ENCODE measurements at regions not wholly inside any gene's neighbourhood (a gene's known extent, or its start where the extent isn't known, plus 50 kb on each side); places are given as distances from the start of the nearest gene placed in this dataset.
"Not testable (repeated sequence)": the region's sequence is repeated elsewhere in the genome, so short reads cannot be mapped to it uniquely, and the experiment has no call there.

DNA sequence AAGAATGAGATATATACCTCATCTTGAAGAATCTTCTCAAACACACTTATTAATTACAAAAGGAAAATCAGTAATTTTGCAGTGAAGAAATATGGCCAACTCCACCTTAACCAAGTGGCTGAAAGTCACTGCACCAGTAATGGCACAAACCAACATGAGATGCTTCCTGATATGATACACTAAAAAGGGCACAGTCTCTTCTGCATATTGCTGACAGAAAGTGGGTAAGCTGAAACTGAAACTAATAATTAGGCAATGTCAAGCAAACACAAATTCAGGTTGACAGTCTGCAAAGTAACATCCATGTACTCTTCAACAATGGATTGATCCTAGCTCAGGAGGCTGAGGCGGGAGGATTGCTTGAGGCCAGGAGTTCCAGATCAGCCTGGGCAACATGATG is 56.1 kb downstream of the ZNF22 start:
- DNase-seq: not testable (repeated sequence)

GRCh38 chr10:45058580-45058979 is 57.9 kb downstream of the ZNF22 start:
- DNase-seq: no peak

GRCh38 chr10:45058992-45059561 is 58.4 kb downstream of the ZNF22 start:
- DNase-seq: no peak

GRCh38 chr10:45059632-45060031 is 58.9 kb downstream of the ZNF22 start:
- no peak for DNase-seq

- DNase-seq: no peak
Measured at GRCh38 chr10:45061982-45062381, 61.3 kb downstream of the ZNF22 start.

- DNase-seq: no peak
Measured at GRCh38 chr10:45063591-45064231, 63.0 kb downstream of the ZNF22 start.

- DNase-seq: no peak
Measured at GRCh38 chr10:45064998-45065397, 64.3 kb downstream of the ZNF22 start.

- DNase-seq: no peak
Measured at GRCh38 chr10:45071043-45071813, 70.5 kb downstream of the ZNF22 start.

DNA sequence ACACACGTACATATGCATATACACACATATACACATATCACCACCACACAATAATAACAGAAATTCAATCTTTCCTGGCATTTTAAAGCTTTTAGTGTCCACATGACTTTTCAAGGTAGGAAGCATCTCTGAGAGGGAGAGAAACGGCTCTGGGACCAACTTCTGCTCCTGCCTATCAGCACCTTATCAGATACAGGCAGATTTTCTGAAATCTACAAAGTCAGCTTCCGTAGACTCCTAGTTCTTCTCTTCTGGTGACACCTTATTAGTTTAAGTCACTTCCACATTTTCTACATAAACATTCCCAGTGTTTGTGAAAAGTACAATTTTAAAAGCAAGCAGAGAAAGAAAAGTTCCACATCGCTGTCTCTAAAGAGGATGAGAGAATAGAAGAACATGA is 74.5 kb downstream of the ZNF22 start:
- DNase-seq: no peak

DNA sequence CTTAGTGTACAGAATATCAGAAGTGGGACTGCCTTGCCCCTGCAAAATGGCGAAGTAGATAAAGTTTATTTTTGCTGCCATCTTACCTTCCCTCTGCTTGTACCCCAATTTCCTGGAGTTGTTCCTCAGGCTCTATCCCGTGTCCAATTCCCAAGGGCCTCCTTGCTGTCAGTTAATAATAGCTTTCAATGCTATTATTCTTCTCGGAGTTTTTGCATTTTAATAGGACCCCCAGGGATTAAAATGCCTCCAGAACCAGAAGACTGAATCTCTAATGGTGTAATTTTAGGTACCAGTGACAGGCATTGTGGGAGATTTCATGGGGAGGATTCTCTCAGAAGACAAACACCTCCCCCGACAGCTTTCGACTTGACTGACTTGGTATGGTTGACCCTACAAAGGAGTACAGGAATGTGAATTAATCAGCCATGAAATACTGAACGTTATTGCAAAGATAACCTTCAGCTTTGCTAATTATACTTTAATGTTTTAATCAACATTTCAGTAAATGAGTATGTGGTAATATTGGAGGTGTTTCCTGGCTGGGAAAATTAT is 75.2 kb downstream of the ZNF22 start:
- DNase-seq: no peak

- DNase-seq: no peak
Measured at GRCh38 chr10:45076891-45077290, 76.2 kb downstream of the ZNF22 start.

DNA sequence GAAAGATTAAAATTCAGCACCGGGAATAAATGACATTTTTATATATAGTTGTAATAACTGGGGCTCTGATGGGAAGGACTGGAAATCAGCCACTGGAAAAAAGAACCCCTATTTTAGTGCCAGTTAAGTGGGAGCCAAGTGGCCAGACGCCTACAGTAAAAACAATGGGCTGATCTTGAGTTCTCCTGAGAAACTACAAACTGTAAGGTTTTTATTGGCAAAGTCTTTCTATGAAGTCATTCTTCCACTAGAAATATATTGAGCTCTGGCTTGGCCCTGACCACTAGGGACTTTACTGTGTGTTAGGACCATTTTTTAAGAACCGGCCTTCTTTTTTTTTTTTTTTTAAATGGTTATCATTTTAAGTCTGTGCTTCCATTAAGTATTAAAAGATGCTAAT is 79.6 kb downstream of the ZNF22 start:
- peak; percentile 24 for DNase-seq

DNA sequence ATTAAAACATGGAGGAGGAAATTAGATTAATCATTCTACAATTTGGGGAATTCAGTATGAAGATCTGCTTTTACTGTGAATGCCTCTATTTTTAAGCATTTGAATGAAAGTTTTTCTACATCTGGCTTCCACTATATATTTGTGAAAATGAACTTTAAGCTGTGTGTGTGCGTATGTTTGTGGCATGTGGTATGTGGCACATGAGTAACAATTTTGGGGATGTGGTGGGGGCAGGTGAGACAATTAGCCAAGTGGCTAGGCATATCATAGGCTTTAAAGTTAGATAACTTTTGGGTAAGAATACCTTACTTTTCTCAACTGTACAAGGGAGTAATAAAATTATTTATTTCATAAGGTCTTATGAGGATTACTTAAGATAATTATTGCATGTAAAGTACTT is 81.5 kb downstream of the ZNF22 start:
- no peak for DNase-seq

DNA sequence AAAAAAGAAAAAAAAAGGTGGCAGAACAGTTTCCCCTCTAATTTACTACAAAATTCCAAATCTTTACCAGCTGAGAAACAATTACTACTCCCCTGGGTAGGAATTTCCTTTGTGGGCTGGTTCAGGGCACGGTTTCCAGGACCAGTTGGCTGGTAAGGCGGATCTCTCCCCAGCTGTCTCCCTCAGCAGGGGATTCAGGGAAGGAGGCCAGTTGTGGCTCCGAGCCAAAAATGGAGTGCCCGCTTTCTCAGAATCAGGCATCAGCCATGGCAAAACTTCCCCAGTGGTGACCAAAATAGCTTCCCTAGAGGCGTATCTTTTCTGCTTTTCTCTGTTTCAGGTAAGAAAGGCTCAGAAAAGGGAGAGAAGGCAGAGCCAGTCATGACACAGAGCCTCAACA is 91.2 kb downstream of the ZNF22 start:
- DNase-seq: peak; percentile 66

- no peak for DNase-seq
Measured at GRCh38 chr10:45093945-45094344, 93.2 kb downstream of the ZNF22 start.

DNA sequence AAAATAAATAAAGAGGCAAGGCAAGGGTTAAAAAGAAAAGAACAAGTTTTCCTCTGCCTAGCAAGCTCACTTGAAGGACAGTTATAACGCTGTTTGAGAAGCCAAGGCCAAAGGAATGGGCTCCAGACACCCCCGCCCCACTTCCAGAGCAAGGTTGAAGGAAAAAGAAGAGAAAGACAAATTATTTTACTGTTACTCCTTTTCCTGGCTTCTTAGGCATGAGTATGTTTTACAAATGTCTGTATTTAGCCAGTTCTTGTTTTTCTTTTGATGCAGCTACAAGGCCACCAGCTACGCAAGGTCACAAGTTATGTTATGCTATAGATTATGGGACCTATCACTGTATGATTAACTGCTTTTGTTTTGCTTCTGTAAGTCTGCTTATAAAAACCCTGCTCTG is 94.6 kb downstream of the ZNF22 start:
- DNase-seq: no peak

DNA sequence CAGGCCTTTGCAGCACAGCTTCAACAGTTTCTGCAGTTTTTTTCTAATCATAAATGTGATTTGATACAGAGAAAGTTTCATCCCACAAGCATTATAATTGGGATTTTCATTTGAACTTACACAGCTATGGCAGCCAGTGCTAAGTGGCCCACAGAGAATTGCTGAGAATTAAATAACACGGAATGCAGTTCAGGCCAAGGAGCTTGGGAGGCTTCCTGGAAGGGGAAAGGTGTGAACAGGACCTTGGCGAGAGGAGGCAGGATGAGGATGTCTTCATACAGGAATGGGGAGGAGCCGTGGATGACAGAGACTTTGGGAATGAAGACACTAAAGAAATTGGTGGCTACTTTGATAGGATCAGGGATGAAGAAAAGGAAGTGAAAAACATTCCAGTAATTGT is 95.3 kb downstream of the ZNF22 start:
- DNase-seq: peak; percentile 62

DNA sequence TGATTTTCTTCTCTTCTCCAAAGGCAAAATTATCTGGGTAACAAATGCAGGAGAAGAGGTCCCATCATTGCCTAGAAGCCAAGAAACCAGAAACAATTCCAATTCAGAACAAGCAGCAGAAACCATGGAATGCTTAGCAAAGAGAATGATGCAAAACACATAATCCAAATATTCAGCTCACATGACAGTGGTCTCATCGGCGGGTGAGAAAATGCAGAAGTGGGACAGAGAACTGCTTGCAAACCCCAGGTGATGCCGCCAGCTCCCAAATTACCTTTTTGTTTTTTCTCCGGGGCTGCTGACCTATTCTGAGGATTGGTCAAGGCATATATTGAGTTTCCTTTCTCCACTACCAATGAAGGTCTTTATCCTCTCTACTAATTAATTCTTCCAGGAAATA is 99.7 kb downstream of the ZNF22 start:
- no peak for DNase-seq

DNA sequence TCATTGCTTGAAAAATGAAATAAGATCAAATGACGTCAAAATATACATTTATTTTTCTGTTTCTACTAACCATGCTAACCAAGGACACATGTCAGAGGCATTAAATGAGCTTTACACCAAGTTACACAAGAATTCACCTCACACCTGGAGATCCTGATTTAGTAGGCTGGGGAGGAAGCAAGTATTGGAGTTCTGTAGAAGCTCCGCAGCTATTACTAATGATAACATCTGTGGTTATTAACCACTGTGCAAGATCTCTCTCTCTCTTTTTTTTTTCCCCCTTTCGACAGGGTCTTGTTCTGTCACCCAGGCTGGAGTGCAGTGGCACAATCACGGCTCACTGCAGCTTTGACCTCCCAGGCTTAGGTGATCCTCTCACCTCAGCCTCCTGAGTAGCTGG is 104.0 kb downstream of the ZNF22 start:
- DNase-seq: no peak

DNA sequence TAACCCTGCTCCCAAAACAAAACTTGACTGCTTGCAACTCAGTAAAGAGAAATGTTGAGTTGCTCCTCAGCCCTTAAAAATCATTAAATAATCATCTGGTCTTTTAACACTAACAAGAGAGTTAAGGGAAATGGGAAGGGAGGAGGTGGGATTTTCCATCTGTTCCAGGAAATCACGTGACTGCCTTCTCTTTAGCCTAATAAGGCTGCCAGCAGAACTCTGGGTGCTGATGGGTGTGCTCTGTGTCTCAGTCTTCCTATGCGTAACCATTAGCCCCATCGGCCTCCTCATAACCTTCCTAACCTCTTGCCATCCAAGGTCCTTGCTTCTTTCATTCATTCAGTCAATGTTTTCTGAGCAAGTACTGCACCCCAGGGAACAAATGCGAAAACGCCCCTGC is 104.6 kb downstream of the ZNF22 start:
- DNase-seq: not testable (repeated sequence)

DNA sequence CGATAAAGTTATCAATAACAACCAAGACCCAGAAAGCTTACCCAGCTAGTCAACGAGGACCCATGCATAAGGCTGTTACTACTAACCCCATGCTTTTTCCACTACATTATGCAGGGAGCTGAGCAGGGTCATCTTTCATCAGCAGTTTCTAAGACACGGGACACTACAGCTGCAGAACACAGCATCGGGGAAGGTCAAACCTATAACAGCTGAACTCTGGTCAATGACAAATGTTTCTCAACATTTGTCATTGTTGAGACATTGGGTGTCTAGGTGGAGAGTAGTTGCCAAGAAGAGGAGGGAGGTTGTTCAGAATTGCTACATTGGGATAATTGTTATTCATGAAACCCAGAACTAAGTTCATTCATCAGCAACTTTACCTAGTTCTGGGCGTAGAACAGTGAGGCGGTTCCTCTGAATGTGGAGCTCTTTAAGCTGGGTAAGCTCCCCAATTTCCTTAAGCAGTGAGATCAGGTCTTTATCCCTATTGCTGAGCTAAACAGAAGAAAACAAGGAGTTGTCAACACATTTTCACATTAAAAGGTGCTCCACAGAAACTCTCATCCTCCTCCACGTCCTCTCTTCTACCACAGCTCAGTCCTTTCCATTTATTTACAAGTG is 105.6 kb downstream of the ZNF22 start:
- no peak for DNase-seq

DNA sequence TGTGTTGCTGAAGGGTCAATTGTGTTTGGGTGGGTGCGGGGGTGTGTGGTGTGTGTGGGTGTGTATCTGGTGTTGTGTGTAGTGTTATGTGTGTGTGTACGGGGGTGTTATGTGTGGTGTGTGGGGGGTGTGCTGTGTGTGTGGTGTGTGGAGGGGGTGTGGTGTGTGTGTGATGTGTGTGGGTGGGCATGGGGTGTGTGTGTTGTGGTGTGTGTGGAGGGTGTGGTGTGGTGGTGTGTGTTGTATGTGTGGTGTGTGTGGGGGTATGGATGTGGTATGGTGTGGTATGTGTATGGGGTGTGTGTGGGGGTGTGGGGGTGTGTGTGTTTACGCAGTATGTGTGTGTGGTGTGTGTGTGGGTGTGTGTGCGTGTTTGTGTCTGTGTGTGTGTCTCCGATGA is 110.8 kb downstream of the ZNF22 start:
- no peak for DNase-seq

- not testable (repeated sequence) for DNase-seq
Measured at GRCh38 chr10:45117940-45118339, 117.2 kb downstream of the ZNF22 start.

DNA sequence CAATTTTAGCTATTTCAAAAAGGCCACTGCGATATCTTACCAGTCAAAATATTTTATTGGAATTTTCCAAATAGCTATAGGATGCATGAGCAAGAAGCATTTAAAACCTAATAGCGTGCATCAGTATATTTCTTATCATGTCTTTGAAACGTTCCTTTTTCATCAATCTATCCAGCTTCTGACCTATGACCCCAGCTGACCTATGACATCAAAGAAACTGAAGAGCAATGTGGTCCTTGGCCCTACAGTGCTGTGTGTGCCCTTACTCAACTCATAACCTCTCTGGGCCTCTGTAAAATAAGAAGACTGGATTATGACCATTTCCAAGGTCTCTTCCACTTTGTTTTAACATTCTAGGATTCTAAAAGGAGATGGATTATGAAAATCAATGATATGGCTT is 118.2 kb downstream of the ZNF22 start:
- DNase-seq: no peak
